GM18507 (cell line): ENCODE measurements at regions not wholly inside any gene's neighbourhood (a gene's known extent, or its start where the extent isn't known, plus 50 kb on each side); places are given as distances from the start of the nearest gene placed in this dataset.

Experiments
- DNase-seq: peaks from one replicate; pipeline ENCODE4 v3.0.0; 2011; ENCODE audit warnings: low read depth; ENCODE audit not compliant: insufficient read length; ENCODE audit errors: extremely low spot score
- FAIRE-seq: peaks from 2 replicates; lab custom pipeline; 2011; peaks lifted over from hg19 to GRCh38; lab: Jason Lieb, UNC

GRCh38 chr10:36666451-36666850, 458.9 kb upstream of the ANKRD30A start:
- no peak for FAIRE-seq
- no peak for DNase-seq

GRCh38 chr10:36662571-36662970, 462.8 kb upstream of the ANKRD30A start:
- DNase-seq = no peak
- no peak for FAIRE-seq

GRCh38 chr10:36650274-36650673, 475.1 kb upstream of the ANKRD30A start:
- FAIRE-seq = no peak

GRCh38 chr10:36647540-36647939, 477.9 kb upstream of the ANKRD30A start:
- no peak for DNase-seq

More at GRCh38 chr10:36650274-36650673, 475.1 kb upstream of the ANKRD30A start:
- DNase-seq = no peak

GRCh38 chr10:36640626-36641025, 484.8 kb upstream of the ANKRD30A start:
- FAIRE-seq = no peak
- DNase-seq = no peak

More at GRCh38 chr10:36647540-36647939, 477.9 kb upstream of the ANKRD30A start:
- no peak for FAIRE-seq

GRCh38 chr10:36638462-36639155, 486.8 kb upstream of the ANKRD30A start:
- no peak for DNase-seq
- no peak for FAIRE-seq

- FAIRE-seq = no peak
These were observed 488.5 kb upstream of the ANKRD30A start for GRCh38 chr10:36636879-36637278.

GRCh38 chr10:36636285-36636839, 489.0 kb upstream of the ANKRD30A start:
- DNase-seq (no peak), FAIRE-seq (no peak)

More at GRCh38 chr10:36636879-36637278, 488.5 kb upstream of the ANKRD30A start:
- DNase-seq = no peak

- FAIRE-seq = no peak
- no peak for DNase-seq
These were observed 490.5 kb upstream of the ANKRD30A start for GRCh38 chr10:36634916-36635315.

- DNase-seq (no peak), FAIRE-seq (no peak)
These were observed 495.1 kb upstream of the ANKRD30A start for GRCh38 chr10:36630267-36630666.

- DNase-seq (no peak), FAIRE-seq (no peak)
These were observed 495.9 kb upstream of the ANKRD30A start for GRCh38 chr10:36629476-36629875.

GRCh38 chr10:36624551-36625100, 500.8 kb upstream of the ANKRD30A start:
- DNase-seq = no peak
- no peak for FAIRE-seq

- no peak for FAIRE-seq
- no peak for DNase-seq
These were observed 504.1 kb upstream of the ANKRD30A start for GRCh38 chr10:36621346-36621745.

GRCh38 chr10:36612436-36612835, 513.0 kb upstream of the ANKRD30A start:
- DNase-seq = no peak
- FAIRE-seq = no peak

GRCh38 chr10:36608866-36609265, 516.5 kb upstream of the ANKRD30A start:
- DNase-seq (no peak), FAIRE-seq (no peak)

- FAIRE-seq (no peak), DNase-seq (no peak)
These were observed 517.1 kb upstream of the ANKRD30A start for GRCh38 chr10:36608251-36608650.

GRCh38 chr10:36606234-36606839, 519.1 kb upstream of the ANKRD30A start:
- FAIRE-seq = no peak

GRCh38 chr10:36604316-36604715, 521.1 kb upstream of the ANKRD30A start:
- no peak for FAIRE-seq
- DNase-seq = no peak

More at GRCh38 chr10:36606234-36606839, 519.1 kb upstream of the ANKRD30A start:
- no peak for DNase-seq

- no peak for FAIRE-seq
- DNase-seq = no peak
These were observed 521.7 kb upstream of the ANKRD30A start for GRCh38 chr10:36603688-36604087.

GRCh38 chr10:36602374-36602773, 523.0 kb upstream of the ANKRD30A start:
- DNase-seq = no peak
- FAIRE-seq = no peak
